NCI-H2196 treated with DMSO at 0.1 percent for 48 hours (cell line): ENCODE measurements at regions not wholly inside any gene's neighbourhood (a gene's known extent, or its start where the extent isn't known, plus 50 kb on each side); places are given as distances from the start of the nearest gene placed in this dataset.

Experiments
- DNase-seq: peaks from one replicate; lab custom pipeline; 2025; ENCODE audit not compliant: unreplicated experiment; lab: John Stamatoyannopoulos, UW

DNA sequence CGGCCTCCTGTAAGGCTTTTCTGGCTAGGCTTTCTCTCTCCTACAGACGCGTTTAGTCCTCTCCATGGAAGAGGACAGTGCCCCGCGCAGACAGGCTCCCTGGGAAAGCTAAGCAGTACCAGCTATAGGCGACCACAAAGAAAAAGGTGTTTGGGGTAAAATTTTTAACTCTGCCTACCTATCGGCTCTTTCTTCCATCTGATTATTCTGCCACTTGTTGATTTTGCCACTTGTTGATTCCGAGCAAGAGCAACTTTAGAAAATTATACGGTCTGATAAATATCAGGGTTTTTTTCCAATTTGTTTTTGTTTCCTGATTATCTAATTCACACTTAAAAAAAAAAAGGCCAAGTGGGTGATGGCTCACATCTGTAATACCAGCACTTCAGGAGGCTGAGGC, 1600.5 kb upstream of the TENM3 start:
- DNase-seq, result no peak

DNA sequence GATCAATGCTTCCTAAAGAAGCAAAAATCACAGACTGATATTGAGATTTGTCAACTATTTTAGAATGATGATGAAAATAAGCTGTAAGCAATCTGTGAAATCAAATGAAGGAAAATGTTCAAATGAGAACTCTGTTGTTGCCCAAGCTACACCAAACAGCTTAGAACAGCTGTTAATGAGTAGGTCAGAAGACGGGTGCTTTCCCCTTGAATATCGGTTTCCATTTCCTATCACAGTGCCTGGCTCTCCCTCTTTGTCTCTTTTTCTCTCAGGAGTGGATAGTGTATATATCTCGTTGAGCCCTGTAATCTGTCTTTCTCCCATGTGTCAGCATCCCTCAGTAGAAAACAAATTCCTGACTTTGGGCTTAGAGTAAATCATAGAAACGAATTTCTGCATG, 1592.9 kb upstream of the TENM3 start:
- DNase-seq, result no peak

DNA sequence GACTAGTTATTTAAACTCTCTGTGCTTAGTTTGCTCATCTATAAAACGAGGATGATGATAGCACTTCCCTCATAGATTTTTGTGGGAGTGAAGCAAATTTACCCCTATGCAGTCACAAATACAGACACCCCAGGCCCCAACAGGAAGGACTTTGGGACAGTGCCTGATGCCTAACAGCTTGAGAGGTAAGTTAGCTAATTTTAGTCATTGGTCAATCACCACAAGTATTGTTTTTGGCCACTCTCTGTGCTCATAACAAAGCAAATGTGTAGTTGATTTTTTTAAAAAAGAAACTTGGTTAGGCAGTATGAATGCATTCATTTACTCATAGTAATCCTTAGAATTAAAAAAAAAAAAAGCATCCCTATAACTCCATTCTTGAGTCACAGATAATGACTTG, 1590.7 kb upstream of the TENM3 start:
- no peak for DNase-seq

DNA sequence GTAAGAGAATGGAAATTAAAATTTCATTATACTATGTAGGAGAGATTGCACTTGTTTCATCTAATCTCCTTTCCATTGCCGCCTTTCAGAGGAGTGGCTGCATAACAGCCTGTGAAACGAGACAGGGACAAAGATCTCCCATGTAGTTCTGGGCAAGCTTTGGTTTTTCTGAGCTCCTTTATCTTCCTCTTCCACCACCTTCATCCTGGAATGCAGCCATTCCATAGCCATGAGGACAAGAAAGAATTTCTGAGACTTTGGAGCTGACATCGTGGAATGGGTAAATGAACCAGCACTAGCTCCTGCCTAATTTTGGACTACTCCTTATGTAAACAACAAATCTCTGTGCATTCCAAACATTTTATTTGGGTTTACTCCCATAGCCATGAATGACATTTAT, 1587.3 kb upstream of the TENM3 start:
- DNase-seq, result no peak

DNA sequence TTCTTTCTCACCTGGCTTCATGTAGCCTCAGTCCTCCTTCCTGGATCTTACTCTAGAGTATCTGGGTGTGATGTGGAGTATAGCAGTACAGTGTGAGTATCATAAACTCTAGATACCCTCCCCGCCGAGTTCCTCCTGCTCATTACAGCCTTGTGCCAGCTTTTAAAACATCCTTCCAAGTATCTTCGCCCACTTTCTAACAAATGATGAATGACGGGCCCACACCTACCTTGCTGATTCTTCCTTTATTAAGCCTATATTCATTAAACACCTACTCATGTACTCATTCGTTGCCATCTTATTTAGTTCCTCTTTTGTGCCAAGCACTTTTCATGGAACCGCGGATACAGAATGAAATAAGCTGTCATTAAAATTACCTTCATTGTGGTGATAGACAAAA, 1585.3 kb upstream of the TENM3 start:
- DNase-seq, result no peak

DNA sequence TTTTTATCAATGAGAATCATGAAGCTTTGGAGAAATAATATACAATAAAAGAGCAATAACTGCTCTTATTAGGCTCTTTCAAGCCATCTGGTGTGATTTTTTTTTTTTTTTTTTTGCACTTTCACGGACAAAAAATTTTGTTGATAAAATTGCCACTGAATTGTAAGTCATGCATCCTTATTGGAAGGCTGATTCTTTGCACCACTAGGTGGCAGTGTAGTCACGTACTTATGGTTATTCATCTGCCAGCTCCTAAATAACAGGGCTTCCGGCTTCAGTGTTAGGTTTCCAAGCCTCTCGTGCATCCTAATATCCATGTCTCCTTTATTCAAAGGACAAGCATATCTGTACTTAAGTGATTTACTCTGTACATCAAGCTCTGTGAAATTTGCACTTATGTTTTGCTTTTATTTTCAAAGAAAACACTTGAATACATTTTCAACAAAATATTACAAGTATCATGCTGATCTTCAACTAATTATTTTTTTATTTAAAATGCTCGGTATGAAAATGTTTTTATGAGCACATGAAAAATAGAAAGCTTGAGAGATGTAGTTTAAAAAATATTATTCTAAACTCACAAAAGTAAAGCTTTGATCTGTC, 1578.3 kb upstream of the TENM3 start:
- peak; percentile 16 for DNase-seq

DNA sequence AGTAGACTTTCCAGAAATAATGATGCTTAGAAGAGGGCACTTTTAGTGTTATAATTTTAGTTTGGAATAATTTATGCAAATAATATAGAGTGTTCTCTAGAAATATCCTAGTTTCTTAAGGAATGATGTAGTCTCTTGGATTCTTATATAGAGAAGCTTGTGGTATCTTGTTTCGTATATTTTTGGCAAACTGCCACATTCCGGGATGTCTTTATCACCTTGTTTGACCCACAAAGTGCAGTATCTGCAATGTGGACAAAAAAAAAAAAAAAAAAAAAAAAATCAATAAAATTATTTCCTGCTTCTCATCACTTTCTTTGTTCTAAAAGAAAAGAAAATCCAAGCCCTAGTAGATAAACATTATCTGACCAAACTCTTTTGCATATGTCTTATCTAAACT, 1577.7 kb upstream of the TENM3 start:
- DNase-seq, result no peak

DNA sequence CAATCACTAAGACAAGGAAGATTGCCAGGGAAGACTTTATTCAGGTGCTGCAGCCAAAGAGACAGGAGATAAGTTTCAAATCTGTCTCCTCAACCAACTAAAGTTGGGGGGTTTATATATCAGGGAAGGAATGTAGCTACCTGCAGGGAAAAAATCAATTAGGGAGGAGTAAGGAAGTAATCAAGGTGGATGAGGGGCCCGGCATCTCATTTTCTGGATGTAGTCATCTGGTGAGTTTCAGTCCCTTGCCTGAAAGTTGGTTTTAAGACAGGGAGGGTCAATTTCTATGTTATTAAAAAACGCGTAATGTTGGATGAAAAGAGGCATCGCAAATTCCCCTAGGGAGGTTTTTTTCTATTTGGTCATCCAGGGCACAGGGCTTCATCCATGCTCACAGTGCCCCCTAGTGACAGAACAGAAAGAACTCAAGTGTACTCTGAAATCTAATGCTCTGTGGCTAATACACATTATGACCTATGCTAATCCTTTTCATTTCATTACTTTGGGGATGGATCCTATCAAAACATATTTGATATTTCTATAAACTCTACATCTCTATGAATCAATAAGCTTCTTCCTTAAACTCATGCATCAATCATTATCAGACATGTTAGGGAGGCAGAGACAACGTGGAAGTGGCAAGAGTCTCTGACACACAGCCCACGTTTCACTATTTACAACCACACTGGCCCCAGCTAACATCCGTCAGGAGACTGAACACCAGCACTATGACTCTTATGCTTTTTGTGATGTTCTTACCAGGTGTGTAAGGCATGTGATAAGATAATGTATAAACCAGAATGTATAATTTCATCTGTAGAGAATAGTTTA, 1577.0 kb upstream of the TENM3 start:
- DNase-seq, result no peak

DNA sequence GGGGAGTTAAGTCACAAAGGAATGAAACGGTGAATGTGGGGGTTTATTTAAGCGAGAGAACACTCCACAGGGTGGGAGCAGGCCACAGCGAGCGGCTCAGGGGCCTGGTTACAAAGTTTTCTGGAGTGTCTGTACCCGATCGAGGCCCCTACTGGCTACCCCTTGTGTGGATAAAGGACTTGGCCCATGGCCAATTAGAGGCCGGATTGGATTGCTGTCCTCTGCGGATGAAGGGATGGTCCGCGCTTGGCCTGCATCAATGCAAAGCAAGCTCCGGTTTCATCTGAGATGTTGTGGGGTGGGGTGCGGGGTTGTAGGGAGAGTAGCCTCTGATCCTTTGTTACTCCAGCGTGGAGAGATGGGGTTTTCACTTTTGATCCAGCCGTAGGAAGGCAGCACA, 1574.5 kb upstream of the TENM3 start:
- no peak for DNase-seq

DNA sequence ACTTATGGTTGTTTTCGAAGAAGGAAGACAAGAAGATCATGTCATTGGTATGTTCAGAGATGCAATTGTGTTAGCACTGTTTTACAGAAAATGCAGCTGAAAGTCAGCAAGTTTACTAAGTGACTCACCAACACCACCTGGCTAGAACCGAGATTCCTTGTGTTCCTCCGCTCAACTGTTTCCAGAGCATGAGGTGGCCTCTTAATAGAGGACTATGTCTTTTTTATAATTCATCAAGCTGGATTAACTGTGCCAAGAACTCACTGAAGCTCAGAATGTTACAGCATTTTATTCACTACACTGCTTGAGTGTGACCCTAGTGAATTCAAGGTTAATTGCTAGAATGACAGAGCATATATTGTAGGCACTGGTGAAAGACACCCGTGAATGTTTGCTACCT, 1573.5 kb upstream of the TENM3 start:
- DNase-seq, result no peak

DNA sequence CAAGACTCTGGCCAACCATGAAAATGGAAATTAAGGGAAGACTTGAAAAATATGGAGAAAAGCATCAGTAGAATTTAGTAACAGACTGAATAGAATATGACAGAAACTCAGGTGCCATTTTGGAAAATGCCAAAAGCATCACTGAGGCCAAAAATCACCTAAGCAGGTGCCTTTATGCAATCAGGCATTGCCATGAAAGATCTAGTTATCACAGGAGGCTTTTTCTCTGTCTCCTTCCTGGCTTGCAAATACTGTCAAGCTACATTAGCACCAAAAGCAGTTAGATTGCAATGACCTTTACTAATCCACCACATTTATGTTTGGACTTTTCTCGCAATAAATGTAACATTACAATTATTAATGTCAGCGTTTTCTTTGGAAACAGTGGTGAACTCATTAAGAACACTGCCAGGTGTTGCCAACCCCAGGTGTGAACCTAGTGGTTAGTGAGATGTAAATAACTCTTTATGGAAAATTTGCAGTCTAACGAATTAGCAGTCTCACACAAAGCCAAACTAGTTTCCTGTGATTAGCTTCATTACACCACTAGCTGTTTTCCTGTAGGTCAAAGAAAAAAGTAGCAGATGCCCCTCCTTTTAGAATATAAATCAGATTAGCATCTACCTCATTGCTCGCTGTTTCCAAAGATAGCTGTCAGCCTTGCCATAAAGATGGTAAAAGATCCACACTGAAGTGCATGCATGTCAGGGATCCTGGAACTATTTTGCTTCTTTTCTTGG, 1568.4 kb upstream of the TENM3 start:
- DNase-seq, result no peak

DNA sequence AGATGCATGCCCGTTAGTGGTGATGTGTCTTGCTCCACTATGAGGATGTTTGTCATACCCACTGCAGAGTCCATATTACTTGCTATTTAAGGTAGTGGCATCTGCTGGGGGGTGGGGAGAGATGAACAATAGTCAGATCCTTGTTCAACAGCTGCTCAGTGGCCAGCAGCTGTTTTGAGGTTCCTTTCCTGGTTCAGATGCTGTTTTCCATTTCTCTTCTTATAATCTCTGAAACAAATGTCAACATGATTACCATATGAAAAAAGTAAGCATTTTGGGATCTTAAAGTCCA, 1567.9 kb upstream of the TENM3 start:
- DNase-seq, result no peak

DNA sequence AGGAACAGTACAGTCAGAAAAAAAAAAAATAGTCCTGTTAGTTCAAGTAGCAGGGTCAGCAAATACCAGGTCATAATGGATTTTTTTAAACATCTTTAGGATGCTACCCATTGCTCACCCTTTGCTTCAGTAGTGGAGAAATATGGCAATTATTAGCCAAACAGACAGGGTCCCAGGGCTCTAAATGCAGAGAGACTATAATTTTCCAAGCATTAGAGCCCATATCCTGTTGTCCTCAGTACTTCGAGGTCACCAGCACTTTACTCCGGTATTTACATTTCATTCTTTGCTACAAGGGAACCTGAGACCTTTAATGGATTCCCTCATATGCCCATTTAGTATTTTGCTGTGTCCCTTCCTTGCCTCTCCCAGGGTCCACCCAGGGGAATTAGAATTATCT, 1562.9 kb upstream of the TENM3 start:
- DNase-seq, result no peak

DNA sequence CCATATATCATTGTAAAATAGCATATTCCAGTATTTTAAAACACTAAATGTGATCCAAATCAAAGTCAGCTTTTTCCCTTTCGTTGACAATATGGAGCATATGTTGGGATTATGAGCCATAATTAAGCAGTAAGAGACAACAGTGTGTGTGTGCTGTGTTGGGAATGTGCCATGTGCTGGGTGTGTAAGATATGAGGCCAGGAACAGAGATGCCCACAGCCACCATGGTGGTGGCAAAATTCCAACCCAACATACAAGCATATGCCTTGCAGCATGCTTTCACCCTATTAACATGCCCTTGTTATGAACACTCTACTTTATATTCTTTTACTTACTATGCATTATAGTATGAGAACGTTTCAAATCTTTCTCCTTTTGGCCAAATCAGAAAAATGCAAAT, 1560.4 kb upstream of the TENM3 start:
- no peak for DNase-seq

DNA sequence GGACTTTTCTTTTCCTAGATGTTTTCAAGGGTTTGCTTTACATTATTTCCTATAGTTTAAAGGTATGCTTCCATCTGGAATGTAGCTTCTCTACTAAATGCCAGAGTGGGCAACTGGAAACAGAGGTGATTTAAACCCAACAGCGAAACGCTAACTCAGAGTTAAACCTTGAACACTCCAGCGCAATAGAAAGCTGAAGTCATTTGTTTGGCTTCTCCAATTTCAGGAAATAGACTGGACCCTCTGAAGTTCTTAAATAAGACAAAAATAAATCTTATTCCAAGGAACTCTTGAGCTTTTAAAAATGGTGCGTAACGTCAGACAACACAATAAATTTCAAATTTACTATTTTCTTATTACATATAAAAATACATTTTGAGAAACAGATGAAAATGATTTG, 1560.0 kb upstream of the TENM3 start:
- DNase-seq, result no peak

DNA sequence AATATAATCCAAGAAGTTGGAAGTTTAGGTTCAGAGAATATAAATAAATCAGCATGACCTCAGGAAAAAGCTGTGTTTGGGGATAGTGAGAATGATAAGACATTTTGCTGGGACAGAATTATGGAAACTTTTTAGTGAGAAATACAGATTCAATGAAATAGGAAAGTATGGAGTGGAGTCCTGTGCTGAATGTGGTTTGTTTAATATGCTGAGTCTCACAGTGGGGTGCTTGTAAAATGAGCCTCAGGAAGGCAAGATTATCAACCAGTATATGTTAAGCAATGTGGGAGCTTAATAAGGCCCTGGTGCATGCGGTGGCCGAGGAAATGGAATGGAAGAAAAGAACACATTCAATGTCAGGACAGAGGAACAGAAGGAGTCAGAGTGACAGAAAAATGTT, 1554.7 kb upstream of the TENM3 start:
- no peak for DNase-seq

DNA sequence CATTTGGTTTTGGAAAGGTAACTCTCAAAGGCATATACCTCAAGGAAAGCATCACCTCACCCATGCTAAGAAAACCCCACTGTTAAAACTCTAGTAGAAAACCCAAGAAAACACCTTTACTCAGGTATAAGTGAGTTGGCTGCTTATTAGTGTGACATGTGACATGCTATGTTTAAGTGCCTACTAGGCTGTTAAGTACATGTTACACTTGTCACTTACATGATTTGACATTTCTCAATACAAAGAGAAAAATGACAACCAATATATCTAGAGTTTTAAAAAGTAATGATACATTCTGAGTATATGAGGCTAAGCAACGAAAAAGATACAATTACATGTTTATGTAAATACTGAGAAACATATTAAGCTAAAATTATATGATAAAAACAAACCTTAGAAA, 1548.3 kb upstream of the TENM3 start:
- DNase-seq, result no peak

DNA sequence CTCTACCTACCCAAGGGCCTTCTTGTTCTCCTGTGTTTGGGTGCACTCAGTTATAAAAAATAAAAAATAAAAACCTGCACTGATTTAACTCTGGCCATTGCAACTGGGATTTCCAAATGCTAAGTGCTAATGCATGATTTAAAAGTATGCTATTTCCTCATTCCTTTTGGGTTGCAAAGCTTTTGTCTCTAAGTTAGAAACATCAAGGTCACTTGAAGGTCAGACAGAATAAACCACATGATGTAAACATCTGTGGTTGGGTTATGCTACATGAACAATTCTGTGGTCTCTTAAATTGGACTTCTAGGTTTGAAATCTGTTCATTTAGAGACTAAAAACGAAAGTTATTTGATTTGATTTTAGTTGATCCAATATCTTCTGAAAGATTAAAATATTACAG, 1547.4 kb upstream of the TENM3 start:
- no peak for DNase-seq

DNA sequence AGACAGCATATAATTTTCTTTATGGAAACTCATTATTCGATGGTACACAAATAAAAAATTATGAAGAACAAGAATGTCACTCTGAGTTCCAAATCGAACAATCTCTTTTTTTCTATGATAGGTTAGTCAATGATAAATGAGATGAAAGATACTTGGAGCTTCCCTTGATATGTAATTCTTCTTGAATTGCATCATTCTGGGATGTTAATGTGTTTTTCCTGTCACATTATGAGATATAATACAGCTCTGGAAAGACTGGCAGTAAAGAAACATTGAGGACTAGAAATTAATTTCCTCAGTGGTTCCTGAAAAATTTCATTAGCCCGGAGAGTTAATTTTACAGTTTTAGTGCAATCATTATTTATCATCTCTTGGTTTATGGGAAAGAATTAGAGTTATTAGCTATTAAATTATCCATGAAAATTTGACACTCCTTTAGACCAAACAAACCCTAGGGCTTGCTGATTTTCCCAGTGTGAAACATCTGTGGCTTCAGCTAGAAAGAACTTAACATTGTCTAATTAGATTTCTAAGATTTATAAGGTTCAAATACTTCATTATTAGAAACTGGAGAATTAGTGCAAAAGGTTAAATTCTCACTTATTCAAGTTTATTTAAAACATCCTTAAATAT, 1546.6 kb upstream of the TENM3 start:
- DNase-seq, result no peak

DNA sequence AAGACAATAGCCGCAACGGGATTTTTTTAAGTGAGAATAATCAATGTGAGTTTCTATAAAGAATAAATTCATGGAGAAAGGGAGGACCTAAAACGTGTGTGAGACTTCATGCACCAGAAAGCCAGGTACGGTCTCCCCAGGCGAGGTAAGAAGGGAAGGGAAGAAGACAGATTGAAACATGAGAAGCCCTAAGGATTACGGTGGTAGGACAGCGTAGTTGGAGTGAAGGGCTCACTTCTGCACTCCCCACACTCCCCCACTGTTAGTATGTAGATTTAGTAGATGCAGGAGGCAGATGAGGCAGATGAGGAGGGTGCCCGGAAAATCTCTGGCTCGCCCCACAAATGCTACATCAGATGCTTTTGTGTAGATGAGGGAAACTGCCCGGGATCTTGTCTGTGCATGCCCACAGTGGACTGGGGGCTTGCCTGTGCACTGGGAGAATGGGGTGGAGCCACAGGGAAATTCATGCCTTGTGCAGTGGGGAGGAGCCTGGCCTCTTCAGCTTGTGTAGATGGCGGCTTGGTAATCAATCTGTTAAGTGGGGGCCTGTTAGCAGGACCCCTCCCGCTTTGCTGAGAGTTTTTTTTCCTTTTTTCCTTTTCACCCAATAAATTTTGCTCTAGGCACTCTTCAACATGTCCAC, 1544.5 kb upstream of the TENM3 start:
- DNase-seq, result no peak

DNA sequence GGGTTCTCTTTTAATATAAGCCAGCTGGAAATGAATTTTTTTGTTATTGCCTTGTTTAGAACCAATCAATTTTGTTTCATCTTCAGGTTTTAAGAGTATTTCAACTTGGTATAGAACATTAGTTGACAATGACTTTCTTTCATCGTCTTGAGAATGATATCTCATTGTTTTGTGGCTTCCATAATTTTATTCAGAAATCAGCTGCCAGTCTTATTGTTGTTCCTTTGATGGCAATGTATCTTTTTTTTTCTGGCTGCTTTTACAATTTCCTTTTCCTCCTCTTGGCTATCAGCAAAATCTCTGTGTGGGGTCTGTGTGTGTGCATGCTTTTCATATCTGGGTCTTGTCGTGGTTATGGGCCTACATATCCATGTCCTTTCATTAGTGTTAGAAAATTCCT, 1536.4 kb upstream of the TENM3 start:
- no peak for DNase-seq
